HG03378 (cell line): ENCODE measurements at regions not wholly inside any gene's neighbourhood (a gene's known extent, or its start where the extent isn't known, plus 50 kb on each side); places are given as distances from the start of the nearest gene placed in this dataset.
"Not testable (repeated sequence)": the region's sequence is repeated elsewhere in the genome, so short reads cannot be mapped to it uniquely, and the experiment has no call there.

Experiments
- ATAC-seq: cut with Tn5 transposase; IDR thresholded peaks from one replicate; pipeline ENCODE4 v1.9.1; 2021; ENCODE audit warnings: mild to moderate bottlenecking, moderate library complexity; ENCODE audit not compliant: unreplicated experiment

DNA sequence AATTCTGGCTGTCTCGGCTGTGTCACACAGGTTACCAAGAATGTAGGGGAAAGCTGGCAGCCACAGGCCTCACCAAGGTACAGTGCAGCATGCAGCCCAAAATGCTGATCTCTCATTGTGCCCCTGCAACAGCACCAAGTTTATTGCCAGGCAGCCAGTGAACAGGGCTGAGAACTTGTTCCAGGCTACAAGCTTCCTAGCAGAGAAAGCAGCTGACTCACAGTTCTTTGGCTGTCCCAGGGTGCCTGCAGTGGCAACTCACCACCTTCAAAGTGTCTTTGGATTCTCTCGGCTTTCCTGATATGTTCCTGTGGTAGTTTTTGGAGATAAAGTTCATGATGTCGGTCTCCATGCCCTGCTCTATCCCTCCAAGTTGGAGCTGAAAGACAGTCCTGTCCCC, 719.1 kb upstream of the ANO3 start:
- no peak for ATAC-seq

DNA sequence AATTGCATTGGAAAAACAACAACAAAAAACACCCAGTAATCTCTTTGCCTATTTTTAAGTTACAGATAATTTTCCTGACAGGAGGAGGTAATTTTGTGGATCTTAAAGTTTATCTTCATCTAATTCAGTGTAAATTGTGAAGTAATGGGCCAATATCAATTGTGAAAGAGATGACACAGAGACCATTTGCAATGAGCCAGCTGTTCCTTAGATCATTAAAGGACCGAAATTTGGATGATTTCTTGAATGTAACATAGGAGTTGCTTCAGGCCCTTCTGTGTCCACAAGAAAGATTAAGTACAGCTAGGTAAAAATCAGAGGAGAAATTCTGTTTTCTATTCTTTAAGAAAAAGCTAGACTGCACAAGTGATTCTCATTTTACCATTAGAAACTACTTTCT, 718.5 kb upstream of the ANO3 start:
- no peak for ATAC-seq

DNA sequence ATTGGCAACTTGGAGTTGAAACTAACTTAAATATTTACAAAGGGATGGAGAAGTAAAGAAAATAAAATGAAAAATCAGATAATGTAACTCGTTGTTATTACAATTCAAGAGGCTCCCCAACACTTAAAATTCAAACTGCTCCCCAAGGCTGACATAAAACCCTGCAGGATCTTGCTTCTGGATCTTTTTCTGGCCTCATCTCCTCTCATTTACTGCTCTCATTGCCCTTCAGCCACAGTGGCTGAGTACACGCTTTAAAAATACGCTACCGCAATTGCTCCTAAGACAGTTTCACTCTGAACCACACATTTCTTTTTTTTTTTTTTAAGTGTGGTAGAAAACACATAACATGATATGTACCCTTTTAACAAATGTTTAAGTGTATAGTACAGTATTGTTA, 718.1 kb upstream of the ANO3 start:
- no peak for ATAC-seq

DNA sequence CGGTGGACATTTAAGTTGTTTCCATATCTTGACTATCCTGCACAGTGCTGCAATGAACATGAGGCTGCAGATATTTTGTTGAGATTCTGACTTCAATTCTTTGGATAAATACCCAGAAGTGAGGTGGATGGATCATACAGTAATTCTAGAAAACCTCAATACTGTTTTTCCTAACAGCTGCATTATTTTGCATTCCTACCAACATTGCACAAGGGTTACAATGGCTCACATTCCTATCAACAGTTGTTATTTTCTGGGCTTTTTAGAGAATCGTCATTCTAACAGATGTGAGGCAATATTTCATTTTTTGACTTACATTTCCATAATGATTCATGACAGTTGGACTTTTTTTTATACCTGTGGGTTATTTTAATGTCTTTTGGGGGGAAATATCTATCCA, 716.9 kb upstream of the ANO3 start:
- no peak for ATAC-seq

DNA sequence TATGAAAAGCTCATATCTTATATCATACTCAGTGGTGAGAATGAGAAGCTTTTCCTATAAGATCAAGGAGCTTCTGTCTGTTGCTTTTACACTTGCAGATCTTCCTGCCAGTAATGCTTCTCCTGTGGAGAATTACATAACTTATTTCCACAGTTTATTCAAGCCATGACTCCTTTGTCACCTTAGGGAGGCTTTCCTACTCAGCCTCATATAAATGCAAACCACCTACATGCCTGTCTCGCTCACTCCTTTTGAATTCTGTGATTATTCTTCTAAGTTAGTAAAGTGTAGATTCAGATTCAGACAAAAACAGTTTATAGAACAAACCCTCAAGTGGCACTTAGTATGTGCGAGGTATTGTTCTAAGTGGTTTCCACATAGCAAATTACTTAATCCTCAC, 716.1 kb upstream of the ANO3 start:
- ATAC-seq, result no peak

DNA sequence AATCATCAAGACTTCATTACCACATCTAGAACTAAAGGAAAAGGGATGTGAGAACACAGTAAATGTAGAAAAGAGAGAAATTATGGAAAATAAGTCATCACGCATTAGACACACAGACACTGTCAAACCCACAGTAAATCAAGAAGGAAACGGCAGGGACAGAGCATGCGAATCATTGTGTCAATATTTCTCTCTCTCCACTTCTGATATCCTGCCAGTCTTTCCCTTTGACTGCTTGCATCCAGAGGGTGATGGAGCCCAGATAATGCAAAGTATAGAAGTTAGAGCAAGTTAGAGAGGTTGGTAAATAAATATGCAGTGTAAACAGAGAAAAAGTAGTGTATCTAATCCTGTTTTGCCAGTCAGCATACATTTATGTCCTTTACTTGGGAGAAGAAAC, 706.8 kb upstream of the ANO3 start:
- ATAC-seq, result no peak

DNA sequence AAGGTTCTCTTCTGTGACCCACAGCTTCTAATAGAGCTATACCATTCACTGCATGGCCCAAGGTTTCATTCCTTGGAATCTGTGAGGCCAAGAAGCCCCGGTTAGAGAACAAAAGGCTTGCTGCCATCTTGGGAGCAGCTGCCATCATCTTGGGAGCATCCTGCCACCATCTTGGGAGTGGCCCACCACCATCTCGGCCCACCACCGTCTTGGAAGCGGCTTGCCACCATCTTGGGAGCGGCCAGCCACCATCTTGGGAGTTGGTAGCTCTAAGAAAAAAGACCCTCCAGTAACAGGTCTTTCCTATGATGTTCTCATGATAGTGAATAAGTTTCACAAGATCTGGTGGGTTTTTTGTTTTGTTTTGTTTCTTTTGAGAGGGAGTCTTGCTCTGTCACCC, 703.9 kb upstream of the ANO3 start:
- ATAC-seq, result no peak

DNA sequence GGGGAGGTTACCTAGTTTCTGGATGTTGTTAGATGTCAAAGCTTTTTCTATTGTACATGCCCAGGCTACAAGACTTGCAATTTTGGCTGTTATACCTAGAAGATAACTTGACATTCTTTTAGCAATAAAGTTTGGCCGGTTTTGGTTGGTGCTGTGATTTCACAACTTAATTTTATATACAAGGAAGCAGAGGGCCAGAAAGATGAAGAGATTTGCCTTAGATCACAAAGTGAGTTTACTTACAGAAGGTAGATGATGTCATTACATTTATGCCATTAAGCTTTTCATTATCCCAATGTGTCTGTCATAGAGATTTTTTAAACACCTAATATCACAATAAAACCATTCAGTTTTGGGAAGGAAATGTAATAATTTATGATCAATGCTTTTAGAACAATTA, 698.7 kb upstream of the ANO3 start:
- no peak for ATAC-seq

DNA sequence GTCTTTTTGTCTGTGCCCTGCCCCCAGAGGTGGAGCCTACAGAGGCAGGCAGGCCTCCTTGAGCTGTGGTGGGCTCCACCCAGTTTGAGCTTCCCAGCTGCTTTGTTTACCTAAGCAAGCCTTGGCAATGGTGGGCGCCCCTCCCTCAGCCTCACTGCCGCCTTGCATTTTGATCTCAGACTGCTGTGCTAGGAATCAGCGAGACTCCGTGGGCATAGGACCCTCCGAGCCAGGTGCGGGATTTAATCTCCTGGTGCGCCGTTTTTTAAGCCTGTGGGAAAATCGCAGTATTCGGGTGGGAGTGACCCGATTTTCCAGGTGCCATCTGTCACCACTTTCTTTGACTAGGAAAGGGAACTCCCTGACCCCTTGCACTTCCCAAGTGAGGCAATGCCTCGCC, 682.7 kb upstream of the ANO3 start:
- ATAC-seq, result not testable (repeated sequence)

DNA sequence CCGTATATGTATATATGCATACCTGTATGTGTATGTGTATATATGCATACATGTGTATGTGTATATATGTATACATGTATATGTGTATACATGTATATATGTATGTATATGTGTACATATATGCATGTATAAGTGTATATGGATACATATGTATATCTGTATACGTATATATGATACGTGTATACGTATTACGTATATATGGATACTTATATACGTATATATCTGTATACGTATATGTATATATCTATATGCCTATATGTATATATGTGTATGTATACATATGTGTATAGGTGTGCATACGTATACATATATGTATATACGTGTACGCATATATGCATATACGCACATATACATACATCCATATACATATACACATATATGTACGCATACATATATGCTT, 681.6 kb upstream of the ANO3 start:
- no peak for ATAC-seq

DNA sequence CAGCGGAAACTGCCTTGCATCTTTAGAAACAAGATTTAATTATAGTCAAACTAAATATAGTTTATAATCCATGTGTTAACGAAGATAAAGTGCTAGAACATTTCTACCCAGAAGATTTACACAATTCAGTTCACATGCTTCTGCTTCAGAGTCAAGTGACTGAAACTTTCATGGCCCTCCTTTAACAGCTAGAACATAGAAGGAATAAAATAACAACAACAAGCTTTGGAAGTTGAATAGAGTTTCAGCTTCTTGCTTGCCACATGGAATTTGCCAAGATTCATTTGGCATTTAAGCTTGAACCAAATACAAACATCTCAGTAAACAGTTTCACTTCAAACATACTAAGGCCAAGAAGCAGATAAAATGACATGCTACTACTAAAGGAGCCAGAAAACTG, 676.3 kb upstream of the ANO3 start:
- ATAC-seq, result no peak

DNA sequence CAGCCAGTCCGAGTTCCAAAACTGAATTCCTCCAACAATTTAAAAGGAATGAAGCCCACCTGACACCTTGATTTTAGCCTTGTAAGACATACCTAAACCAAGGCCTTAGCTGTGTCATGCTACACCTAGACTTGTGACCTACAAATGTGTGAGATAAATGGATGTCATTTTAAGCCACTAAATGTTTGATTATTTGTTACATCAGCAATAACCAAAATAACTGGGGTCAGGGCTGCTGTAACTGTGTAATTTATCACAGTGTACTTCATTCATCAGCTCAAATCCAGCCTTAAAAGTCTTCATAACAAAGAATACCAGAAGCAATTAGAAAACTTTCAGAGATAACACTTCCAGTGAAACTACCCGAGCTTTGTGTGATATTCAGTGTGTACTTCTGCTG, 673.0 kb upstream of the ANO3 start:
- ATAC-seq, result no peak

DNA sequence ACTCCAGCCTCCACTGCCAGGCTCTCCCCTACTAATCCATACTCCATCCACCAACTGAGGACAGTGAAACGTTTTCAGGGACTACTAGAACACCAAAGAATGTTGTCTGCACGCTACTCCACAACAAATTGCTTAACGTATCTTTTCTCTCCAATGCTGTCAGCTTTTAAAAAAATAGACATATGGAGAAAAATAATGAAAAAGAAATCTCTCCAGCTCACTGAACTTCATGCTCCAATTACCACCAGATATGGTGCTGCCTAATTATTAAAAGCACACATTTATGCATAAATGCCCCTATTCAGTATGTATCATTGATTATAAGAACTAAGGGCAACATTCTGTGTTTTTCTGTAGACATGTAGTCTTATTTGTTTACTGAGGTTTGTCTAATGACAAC, 672.2 kb upstream of the ANO3 start:
- no peak for ATAC-seq

DNA sequence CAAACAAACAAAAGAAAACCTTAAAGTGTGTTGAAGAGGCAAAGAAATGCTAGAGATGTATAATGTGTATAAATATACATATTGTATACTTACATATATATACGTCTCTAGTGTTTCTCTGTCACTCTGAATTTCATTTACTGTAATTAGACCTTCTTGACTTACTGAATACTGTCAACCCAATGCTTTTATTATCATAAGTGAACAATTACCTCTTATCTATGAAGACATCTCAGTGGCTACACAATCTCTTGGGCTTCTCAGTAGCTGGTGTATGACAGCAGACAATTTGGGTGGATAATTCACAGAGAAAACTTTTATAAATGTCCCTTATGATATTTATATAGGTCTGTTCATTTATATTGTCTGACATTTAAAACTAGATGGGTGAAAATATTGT, 664.1 kb upstream of the ANO3 start:
- no peak for ATAC-seq

DNA sequence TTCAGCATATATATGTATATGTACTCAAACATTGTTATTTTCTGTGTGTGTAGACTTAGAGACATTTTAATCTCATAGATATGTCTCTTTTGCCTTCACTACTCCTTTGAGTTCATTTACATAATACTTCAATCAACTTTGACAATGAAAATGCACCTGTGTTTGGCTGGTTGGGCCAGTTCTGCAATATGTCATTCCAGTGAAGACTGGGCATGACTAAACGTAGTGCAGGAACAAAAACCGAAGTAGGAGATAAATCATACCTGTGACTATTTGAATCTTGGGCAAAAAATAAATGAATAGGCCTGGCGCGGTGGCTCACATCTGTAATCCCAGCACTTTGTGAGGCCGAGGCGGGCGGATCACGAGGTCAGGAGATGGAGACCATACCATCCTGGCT, 640.0 kb upstream of the ANO3 start:
- ATAC-seq, result no peak

DNA sequence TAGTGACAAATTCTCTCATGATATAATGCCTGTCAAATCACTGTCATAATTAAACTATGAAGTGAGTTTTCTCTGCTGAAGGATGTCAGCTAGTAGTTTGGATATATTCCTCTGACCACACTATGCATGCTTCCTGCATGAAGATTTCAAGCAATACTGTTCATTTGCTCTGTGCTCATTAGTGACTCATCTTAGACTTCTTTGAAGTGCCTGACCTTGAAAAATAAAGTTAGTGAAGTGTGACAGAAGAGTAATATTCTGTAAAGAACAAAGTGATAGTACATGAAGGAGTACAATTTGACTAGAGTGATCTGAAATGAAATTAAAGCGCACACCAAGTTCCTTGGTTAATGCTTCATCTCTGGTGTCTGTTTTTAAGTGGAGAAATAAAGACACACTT, 629.5 kb upstream of the ANO3 start:
- ATAC-seq, result no peak

DNA sequence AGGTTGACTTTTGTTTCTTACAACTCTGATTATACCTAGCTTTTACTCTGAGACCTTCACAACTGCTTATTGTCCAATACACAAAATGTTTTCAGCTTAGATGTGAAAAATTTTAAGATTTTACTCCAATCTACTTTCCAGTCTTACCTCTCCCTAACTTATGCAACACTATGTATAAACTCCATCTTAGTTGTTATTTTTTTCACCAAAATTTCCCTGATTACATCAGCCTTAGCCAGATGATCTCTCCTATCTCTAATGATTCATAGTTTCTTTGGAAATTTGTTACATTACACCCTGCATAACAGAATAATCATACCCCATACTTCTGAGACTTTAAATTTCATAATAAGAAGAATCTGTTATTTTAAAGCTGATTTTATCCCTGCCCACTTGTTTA, 621.0 kb upstream of the ANO3 start:
- ATAC-seq, result no peak

DNA sequence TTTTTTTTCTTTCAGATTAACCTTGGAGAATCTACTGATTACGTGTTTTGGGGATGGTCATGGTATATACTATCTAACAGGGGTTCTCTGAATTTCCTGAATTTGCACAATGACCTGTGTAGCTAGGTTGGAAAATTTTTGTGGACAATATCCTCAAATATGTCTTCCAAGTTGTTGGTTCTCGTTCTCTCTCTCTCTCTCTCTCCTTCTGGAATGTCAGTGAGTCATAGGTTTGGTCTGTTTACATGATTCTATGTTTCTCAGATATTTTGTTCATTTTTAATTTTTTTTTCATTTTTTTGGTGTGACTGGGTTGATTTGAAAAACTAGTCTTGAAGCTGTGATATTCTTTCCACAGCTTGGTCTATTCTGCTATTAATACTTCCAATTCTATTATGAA, 604.0 kb upstream of the ANO3 start:
- no peak for ATAC-seq

DNA sequence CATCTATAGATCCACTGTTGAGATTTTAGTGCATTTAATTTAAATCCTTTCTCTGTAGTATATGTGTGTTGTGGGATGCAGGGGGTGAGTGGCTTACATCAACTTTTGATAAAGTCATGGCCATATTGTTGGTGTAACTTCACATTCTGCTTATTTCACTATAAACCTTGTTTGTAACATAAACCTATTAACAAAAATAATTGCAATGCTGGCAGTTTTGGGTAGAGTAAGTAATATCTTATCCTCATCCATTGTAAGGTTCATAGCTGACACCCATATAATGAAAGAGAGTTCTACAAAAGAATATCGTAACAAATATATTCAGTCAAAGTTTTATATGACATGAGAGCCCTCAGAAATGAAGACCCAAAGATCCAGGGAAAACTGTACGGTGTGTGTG, 601.7 kb upstream of the ANO3 start:
- no peak for ATAC-seq

DNA sequence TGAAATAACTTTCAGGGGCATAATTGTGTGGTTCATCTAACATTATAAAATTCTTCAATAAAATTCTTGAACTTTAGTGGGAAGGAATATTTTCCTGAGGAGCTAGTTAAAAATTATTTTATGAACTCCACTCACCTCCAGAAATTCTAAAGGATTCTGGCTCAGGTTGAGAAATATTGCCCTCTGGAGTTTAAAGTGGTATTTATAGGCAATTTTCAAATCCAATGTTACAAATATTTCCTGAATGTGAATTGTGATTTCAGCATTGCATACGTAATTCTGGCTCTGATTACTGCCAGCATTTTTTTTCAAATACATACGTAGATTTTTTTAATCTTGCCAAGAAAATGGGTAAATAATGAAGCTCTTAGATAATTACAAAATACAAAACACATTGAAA, 598.2 kb upstream of the ANO3 start:
- ATAC-seq, result no peak

DNA sequence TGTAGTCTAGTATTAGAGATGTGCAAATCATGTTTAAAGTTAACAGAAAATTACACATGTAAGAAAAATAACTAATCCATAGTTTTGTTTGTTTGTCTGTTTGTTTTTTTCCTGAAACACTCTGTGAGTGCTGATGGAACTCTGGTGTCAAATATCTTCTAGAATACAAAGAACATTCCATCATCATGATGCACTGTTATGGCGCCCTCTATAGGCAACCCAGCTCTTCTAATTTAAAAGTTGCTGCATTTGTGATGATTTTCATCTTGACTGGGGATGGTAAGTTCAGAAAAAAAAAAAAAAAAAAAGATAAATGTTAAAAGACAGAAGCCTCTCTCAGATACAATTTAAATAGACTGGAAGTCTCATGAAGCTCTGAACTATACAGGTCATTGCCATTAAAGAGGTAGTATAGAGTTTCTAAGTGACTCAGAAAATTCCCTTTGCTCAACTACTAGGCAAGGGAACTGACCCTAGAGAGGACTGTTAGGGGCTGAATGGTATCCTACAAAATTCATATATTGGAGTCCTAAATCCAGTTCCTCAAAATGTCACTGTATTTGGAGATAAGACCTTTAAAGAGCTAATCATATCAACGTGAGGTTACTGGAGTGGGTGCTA, 597.2 kb upstream of the ANO3 start:
- ATAC-seq, result no peak

DNA sequence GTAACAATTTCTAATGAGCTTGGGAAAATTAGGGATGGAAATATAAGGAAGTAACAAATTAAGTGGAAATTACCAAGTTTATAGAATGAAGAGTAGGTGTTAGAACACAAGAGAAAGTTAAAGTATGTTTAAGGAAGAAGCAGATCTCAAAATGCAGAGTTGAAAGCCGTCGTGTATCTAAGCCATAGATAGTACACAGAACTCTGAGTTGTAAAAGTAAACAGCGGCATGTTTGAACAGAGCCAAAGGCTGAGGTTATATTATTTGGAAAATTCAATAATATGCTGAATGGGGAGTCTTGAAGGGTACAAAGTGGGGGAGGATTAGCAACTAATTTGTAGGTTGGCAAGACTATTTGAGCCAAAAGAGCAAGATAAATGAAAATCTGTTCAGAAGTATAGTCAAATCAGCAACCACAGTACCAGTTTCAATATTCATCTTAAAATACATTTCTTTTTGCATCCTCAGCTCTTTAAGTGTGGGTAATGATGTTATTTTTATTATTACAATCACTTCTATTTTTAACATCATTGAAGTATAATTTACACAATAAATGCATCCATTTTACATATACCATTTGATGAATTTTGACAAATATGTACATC, 594.8 kb upstream of the ANO3 start:
- ATAC-seq, result no peak

DNA sequence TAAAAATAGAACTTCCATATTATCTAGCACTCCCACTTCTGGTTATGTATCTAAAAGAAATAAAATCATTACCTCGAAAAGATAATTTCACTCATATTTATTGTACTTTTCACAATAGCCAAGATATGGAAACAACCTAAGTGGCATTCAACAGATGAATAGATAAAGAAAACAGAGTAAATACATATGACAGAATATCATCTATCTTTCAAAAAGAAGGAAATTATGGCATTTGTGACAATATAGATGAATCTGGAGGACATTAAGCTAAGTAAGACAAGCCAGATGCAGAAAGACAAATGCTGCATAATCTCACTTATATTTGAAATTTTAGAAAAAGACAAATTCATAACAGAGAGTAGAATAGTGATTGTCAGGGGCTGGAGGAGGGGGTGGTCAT, 590.0 kb upstream of the ANO3 start:
- no peak for ATAC-seq
